22Rv1 (cell line): ENCODE measurements at regions not wholly inside any gene's neighbourhood (a gene's known extent, or its start where the extent isn't known, plus 50 kb on each side); places are given as distances from the start of the nearest gene placed in this dataset.

Source experiments
- H3K27ac ChIP-seq: fragments of 450-650 bp; 2 replicates; pipeline ENCODE4 v1.5.1; 2017
- ZFX ChIP-seq: fragments of 450-650 bp; IDR thresholded peaks from 2 replicates; pipeline ENCODE4 v1.6.1; 2017; ENCODE audit warnings: antibody characterized with exemption, borderline replicate concordance
- TF ChIP-seq, protein P1 (sequence below): fragments of 450-650 bp; IDR thresholded peaks from 2 replicates; pipeline ENCODE4 v1.5.1; 2017; ENCODE audit warnings: mild to moderate bottlenecking

- TF ChIP-seq, protein P1, sequence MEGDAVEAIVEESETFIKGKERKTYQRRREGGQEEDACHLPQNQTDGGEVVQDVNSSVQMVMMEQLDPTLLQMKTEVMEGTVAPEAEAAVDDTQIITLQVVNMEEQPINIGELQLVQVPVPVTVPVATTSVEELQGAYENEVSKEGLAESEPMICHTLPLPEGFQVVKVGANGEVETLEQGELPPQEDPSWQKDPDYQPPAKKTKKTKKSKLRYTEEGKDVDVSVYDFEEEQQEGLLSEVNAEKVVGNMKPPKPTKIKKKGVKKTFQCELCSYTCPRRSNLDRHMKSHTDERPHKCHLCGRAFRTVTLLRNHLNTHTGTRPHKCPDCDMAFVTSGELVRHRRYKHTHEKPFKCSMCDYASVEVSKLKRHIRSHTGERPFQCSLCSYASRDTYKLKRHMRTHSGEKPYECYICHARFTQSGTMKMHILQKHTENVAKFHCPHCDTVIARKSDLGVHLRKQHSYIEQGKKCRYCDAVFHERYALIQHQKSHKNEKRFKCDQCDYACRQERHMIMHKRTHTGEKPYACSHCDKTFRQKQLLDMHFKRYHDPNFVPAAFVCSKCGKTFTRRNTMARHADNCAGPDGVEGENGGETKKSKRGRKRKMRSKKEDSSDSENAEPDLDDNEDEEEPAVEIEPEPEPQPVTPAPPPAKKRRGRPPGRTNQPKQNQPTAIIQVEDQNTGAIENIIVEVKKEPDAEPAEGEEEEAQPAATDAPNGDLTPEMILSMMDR: no peak
- TF ChIP-seq ZFX: no peak
- H3K27ac ChIP-seq: no peak overlapping the region
Measured at GRCh38 chr6:88520017-88520338, 353.8 kb upstream of the CNR1 start.

- no peak overlapping the region for H3K27ac ChIP-seq
- TF ChIP-seq, protein P1: no peak
- TF ChIP-seq ZFX: no peak
Measured at GRCh38 chr6:88519301-88520016, 353.3 kb upstream of the CNR1 start.

- H3K27ac ChIP-seq: no peak overlapping the region
- TF ChIP-seq ZFX: no peak
- TF ChIP-seq, protein P1: no peak
Measured at GRCh38 chr6:88517737-88518136, 351.6 kb upstream of the CNR1 start.

DNA sequence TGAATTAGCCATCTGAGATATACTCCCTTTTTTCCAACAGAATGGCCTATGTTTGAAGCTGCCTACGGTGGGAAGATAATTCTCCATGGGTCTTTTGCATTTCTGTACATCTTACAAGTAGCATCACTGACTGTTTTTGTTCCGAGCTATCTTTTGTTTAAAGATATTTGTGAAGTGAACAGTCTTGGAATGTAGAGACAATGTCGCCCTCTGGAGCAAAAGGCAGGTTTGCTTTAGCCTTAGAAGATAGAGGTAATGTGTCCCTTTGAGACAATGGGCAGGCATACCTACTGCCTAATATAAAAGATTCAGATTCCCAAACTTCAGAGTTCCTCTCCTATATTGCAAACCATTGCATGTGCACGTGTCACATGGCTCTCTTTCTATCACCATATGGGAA, 347.8 kb upstream of the CNR1 start:
- no peak for TF ChIP-seq ZFX
- TF ChIP-seq, protein P1: no peak
- H3K27ac ChIP-seq: no peak overlapping the region

- no peak for TF ChIP-seq ZFX
- TF ChIP-seq, protein P1: no peak
- H3K27ac ChIP-seq: no peak overlapping the region
Measured at GRCh38 chr6:88513471-88513870, 347.3 kb upstream of the CNR1 start.

GRCh38 chr6:88512951-88513350, 346.8 kb upstream of the CNR1 start:
- no peak overlapping the region for H3K27ac ChIP-seq
- TF ChIP-seq ZFX: no peak
- TF ChIP-seq, protein P1: no peak

- TF ChIP-seq ZFX: no peak
- H3K27ac ChIP-seq: no peak overlapping the region
Measured at GRCh38 chr6:88502391-88502790, 336.2 kb upstream of the CNR1 start.
